AG04449 (cell line): ENCODE measurements at regions not wholly inside any gene's neighbourhood (a gene's known extent, or its start where the extent isn't known, plus 50 kb on each side); places are given as distances from the start of the nearest gene placed in this dataset.
A peak's percentile ranks its signal among the peaks of the same experiment; 100 is the strongest.
"Not testable (repeated sequence)": the region's sequence is repeated elsewhere in the genome, so short reads cannot be mapped to it uniquely, and the experiment has no call there.

Experiments used
- CTCF ChIA-PET: fragments of 350-600 bp; formaldehyde crosslinking; extraction: SDS; loops from one replicate; lab custom pipeline; 2021; ENCODE audit warnings: antibody characterized with exemption; lab: Yijun Ruan, JAX
- POLR2A ChIA-PET: fragments of 400-600, 350-600 bp; formaldehyde crosslinking; extraction: SDS; loops from one replicate; lab custom pipeline; 2020; ENCODE audit warnings: antibody characterized with exemption, inconsistent platforms; lab: Yijun Ruan, JAX
- DNase-seq: peaks from one replicate; pipeline ENCODE4 v3.0.0-alpha.2; 2010; ENCODE audit warnings: low read depth, low spot score
- H3K4me3 ChIP-seq: 2 replicates; pipeline ENCODE4 v1.5.1; 2011; ENCODE audit warnings: low read depth, mild to moderate bottlenecking, control low read depth, low read length
- TF ChIP-seq, protein P1 (sequence below): IDR thresholded peaks from one replicate; pipeline ENCODE4 v1.5.1; 2011; ENCODE audit warnings: mild to moderate bottlenecking, moderate library complexity, low read length, control low read depth, inconsistent platforms; ENCODE audit not compliant: insufficient read depth; ENCODE audit errors: missing control alignments

GRCh38 chr6:100203400-100203799 is 209.4 kb upstream of the MCHR2 start:
- peak; percentile 95 for DNase-seq
- ChIA-PET POLR2A (interaction anchor here (0.6 to 1.6 kb wide), 5 partner anchors 27 to 460 kb away, joined by 3 to 4 read pairs (median 3); no protein-coding TSS in a partner anchor), CTCF (interaction anchor here (1.1 to 1.7 kb wide), 2 partner anchors 27 to 28 kb away, joined by 3 to 5 read pairs; no protein-coding TSS in a partner anchor)
- no peak overlapping the region for H3K4me3 ChIP-seq
- TF ChIP-seq, protein P1, sequence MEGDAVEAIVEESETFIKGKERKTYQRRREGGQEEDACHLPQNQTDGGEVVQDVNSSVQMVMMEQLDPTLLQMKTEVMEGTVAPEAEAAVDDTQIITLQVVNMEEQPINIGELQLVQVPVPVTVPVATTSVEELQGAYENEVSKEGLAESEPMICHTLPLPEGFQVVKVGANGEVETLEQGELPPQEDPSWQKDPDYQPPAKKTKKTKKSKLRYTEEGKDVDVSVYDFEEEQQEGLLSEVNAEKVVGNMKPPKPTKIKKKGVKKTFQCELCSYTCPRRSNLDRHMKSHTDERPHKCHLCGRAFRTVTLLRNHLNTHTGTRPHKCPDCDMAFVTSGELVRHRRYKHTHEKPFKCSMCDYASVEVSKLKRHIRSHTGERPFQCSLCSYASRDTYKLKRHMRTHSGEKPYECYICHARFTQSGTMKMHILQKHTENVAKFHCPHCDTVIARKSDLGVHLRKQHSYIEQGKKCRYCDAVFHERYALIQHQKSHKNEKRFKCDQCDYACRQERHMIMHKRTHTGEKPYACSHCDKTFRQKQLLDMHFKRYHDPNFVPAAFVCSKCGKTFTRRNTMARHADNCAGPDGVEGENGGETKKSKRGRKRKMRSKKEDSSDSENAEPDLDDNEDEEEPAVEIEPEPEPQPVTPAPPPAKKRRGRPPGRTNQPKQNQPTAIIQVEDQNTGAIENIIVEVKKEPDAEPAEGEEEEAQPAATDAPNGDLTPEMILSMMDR, result no peak

DNA sequence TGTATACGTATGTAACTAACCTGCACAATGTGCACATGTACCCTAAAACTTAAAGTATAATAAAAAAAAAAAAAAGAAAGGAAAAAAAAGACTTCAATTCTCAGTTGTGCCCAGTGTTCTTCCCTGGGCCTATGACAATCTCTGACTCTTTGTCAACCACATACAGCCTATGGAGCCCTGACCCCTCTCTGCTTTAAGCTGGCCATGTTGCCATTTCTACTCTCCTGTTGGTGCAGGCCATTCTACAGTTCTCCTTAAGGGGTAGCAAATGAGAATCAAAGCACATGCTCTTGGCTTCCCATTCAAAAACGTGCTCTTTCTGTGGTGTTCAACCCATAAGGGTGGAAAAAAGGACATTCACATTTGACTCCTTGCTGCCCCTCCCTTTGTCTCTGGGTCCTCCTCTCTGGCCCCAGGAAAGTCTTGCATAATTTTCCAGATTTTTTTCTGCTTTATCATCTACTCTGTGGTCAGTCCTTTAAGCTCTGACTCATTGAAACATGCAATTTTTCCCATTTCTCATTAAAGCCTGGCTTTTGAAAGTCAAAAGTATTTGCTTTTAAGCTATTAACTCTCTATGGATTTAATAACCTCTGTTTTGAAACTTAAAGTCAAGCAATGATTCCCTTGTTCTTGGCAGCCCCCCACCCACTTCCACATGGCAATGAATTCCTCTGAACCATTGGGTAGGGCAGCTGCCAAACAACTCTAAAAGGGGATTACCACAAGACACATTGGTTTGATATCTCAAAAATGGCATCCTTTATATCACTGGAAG is 208.6 kb upstream of the MCHR2 start:
- TF ChIP-seq, protein P1, result no peak
- peak; percentile 96 for DNase-seq
- H3K4me3 ChIP-seq, result no peak overlapping the region
- ChIA-PET POLR2A (interaction anchor here (0.6 to 1.6 kb wide), 5 partner anchors 26 to 461 kb away, joined by 3 to 4 read pairs (median 3); no protein-coding TSS in a partner anchor), CTCF (interaction anchor here (1.1 to 1.7 kb wide), 2 partner anchors 26 to 27 kb away, joined by 3 to 5 read pairs; no protein-coding TSS in a partner anchor)

- H3K4me3 ChIP-seq, DNase-seq, POLR2A ChIA-PET: not testable (repeated sequence)
- CTCF ChIA-PET, result interaction anchor here (0.7 kb wide), 1 partner anchor 32 kb away, joined by 3 read pairs; no protein-coding TSS in a partner anchor
Measured at GRCh38 chr6:100196214-100196982, 202.4 kb upstream of the MCHR2 start.

GRCh38 chr6:100195244-100195643 is 201.2 kb upstream of the MCHR2 start:
- POLR2A ChIA-PET, CTCF ChIA-PET, DNase-seq, H3K4me3 ChIP-seq: not testable (repeated sequence)

- no peak for DNase-seq
- TF ChIP-seq, protein P1, result no peak
- H3K4me3 ChIP-seq, result no peak overlapping the region
- ChIA-PET POLR2A (no interaction called here), CTCF (no interaction called here)
Measured at GRCh38 chr6:100194535-100194934, 200.5 kb upstream of the MCHR2 start.

DNA sequence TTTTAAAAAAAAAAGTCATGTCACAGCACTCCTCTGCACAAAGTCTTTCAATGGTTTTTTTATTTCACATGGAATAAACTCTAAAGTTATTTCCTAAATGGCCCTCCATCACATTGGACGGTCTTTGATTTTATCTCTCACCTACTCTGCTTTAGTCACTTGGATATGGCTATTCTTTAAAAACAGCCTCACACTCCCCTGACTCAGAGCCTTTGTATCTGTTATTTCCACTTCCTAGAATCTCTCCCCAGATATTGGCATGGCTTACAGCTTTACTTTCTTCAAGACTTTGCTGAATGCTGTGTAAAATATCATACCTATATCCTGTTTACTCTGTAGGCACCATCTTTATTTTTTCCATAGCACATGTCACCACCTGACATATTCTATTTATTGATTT is 194.7 kb upstream of the MCHR2 start:
- TF ChIP-seq, protein P1, result no peak
- H3K4me3 ChIP-seq, result no peak overlapping the region
- no peak for DNase-seq
- ChIA-PET POLR2A (no interaction called here), CTCF (interaction anchor here (3.3 kb wide), 1 partner anchor 12 kb away, joined by 19 read pairs; no protein-coding TSS in a partner anchor)

- ChIA-PET CTCF (interaction anchor here (1.4 to 3.3 kb wide), 2 partner anchors 9 to 274 kb away, joined by 4 to 19 read pairs; no protein-coding TSS in a partner anchor), POLR2A (interaction anchor here (0.6 to 1.3 kb wide), 2 partner anchors 42 to 279 kb away, joined by 3 to 4 read pairs; no protein-coding TSS in a partner anchor)
- TF ChIP-seq, protein P1, result no peak
- peak; percentile 28 for DNase-seq
- H3K4me3 ChIP-seq, result no peak overlapping the region
Measured at GRCh38 chr6:100186552-100186951, 192.5 kb upstream of the MCHR2 start.
